ENCODE measurements at regions not wholly inside any gene's neighbourhood (a gene's known extent, or its start where the extent isn't known, plus 50 kb on each side); places are given as distances from the start of the nearest gene placed in this dataset.

DNA sequence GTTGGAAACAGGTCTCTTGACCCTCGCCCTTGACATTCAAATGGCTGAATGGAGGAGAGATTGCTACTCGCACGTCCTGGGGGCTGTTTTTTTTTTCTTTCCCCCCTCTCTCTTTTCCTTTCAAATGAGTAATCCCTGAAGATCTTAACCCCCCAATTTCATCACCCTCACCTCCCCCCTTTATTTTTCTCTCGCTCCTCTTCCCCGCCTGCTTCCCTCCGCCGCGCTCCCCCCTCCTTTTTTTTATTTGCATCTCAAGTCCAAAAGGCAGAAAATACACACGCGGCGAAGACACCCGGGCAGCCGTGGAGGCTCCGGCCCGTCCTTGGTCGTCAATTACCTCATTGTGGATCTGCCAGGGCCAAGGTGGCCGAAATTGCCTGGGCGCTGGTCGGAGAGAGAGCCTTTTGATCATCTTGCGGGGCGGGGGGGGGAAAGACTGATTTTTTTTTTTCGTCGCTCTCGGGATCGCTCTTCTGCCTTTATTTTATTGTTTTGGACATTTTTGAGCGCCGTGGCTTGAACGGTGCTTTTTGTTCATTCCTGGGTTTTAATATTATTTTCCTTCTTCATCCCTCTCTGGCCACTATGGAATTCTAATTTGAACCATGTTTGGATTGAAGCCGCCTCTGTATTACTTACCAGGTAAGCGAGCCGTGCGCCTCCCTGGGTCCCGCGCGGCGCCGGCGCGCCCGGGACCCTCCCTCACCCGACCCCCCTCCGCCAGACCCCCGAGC is 57.2 kb upstream of the GSE1 start:
- Histone ChIP-seq H3K27ac (ENCODE audit: low read depth, low read length) (peak overlapping the region; percentile 90), H3K4me1 (ENCODE audit: insufficient read depth, low read length) (peaks cover 36% of the 10 kb centered on the region), H3K27me3 (ENCODE audit: control insufficient read depth in 1 of 2, insufficient read depth in 2 of 2, low read length in 2 of 2) (no peaks in the 10 kb centered on the region), H3K9ac (ENCODE audit: low read length) (peak overlapping the region; percentile 54), H3K36me3 (ENCODE audit: insufficient read depth, low read length) (no peaks in the 10 kb centered on the region), H3K9me3 (ENCODE audit: low read length) (no peaks in the 10 kb centered on the region), H3K4me3 (ENCODE audit: low read depth in 1 of 2, low read length in 2 of 2) (peak overlapping the region; percentile 76 to 96)

DNA sequence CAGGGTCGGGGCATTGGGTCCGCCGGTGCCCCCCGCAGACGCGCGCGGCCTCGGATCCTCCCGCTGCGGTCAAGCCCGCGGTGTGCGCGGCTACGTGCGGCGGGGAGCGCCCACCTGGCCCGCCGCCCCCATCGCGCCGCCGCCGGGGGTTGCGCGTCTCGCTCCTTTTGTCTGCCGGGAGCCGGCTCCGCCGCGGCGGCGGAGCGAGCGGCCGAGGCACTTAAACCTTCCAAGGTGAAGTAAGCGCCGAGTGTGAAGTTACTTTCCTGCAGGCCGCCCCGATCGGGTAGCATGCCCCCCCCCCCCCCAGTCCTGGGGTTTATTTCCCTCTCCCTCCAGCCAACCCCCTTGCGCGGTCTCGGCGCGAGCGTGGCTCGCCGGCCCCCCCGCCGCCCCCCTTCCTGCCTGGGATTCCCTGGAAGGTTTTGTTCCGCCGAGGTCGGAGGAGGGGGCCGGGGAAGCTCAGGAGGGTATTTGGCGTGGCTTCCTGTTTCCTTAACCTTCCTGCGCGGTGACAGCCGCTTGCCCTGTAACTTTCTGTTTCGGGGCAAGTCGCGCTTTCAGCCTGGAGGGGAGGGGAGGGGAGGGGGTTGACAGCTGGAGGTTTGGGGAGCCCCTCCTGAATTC is 56.6 kb upstream of the GSE1 start:
- no peaks in the 10 kb centered on the region for H3K9me3 ChIP-seq (ENCODE audit: low read length)
- no peaks in the 10 kb centered on the region for H3K27me3 ChIP-seq (ENCODE audit: control insufficient read depth in 1 of 2, insufficient read depth in 2 of 2, low read length in 2 of 2)
- no peaks in the 10 kb centered on the region for H3K36me3 ChIP-seq (ENCODE audit: insufficient read depth, low read length)
- peak overlapping the region; percentile 76 to 96 for H3K4me3 ChIP-seq (ENCODE audit: low read depth in 1 of 2, low read length in 2 of 2)
- H3K9ac ChIP-seq (ENCODE audit: low read length): peak overlapping the region; percentile 54
- peak overlapping the region; percentile 90 for H3K27ac ChIP-seq (ENCODE audit: low read depth, low read length)
- H3K4me1 ChIP-seq (ENCODE audit: insufficient read depth, low read length): peaks cover 39% of the 10 kb centered on the region

DNA sequence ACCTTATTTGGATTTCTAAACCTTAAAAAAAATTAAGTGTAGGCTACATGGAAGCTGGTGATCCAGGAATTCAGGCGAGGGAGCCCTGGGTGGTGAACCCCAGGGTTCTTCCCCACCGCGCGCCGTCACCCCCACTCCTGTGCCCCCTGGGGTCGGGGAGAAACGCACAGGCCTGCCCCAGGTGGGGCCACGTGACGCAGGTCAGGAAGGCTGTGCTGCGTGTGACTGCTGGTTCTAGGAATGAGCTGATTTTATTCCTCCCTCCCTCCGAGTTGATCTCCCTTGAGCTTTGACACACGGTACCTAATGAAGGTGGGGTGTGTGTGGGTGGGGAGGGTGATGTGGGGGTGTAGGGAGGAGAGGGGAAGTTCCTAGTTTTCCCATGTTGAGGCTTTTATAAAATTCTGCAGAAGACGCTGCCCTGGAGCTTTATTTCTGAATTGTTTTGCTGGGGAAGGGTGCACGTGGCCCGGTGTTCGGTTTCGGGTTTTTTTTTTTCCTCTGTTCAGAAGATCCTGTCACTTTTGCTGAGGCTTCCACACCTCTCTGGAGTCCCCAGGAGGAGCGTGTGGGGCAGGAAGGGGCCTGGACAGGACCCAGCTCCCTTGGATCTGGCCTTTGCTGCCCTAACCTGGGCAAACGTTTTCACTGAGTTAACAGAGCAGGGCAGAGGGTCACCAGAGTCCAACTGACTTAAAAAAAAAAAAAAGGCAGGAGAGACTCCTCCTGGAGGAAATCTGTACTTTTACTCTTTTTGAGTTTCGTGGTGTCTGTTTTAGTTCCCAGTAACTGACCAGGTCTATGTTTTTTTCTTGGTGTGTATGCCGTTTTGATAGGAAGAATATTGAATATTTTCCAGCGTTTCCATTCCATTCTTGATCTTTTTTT is 55.8 kb upstream of the GSE1 start:
- no peaks in the 10 kb centered on the region for H3K27me3 ChIP-seq (ENCODE audit: control insufficient read depth in 1 of 2, insufficient read depth in 2 of 2, low read length in 2 of 2)
- no peaks in the 10 kb centered on the region for H3K9me3 ChIP-seq (ENCODE audit: low read length)
- no peaks in the 10 kb centered on the region for H3K36me3 ChIP-seq (ENCODE audit: insufficient read depth, low read length)
- H3K4me1 ChIP-seq (ENCODE audit: insufficient read depth, low read length): peaks cover 44% of the 10 kb centered on the region
- peak overlapping the region; percentile 76 to 96 for H3K4me3 ChIP-seq (ENCODE audit: low read depth in 1 of 2, low read length in 2 of 2)
- peak overlapping the region; percentile 49 for H3K9ac ChIP-seq (ENCODE audit: low read length)
- peak overlapping the region; percentile 90 for H3K27ac ChIP-seq (ENCODE audit: low read depth, low read length)

DNA sequence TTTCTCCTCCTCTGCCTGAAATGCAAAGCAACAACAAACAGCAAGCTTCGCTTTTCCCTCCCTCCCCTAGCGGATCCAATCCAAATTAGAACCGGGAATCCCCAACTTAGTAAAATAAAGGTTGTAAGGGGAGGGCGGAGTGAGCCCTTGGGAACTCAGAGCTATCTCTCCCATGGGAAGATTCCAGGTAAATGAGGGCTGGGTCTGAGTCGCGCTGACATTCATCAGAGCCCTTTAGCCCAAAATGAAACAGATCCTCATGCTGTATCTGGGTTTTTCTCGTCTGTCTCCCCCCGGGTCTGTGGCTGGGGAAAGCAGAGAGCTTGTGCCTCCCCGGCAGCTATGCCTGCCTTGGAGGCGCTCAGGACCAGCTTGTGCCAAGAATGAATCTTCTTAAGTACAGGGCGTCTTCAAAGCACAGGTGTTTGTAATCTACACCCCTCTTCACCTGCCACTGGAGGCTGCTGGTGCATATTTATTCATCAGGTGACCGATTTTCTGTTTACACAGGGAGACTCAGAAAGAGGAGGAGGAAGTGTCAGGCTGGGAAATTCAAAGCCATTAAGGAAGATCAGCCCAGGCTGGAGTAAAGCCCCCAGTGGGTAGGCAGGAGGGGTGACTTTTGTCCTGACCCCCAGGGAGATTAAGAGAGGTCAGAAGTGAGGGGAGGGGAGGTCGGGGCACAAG is 55.0 kb upstream of the GSE1 start:
- Histone ChIP-seq H3K27me3 (ENCODE audit: control insufficient read depth in 1 of 2, insufficient read depth in 2 of 2, low read length in 2 of 2) (no peaks in the 10 kb centered on the region), H3K9me3 (ENCODE audit: low read length) (no peaks in the 10 kb centered on the region), H3K4me1 (ENCODE audit: insufficient read depth, low read length) (peaks cover 52% of the 10 kb centered on the region), H3K36me3 (ENCODE audit: insufficient read depth, low read length) (no peaks in the 10 kb centered on the region), H3K4me3 (ENCODE audit: low read depth in 1 of 2, low read length in 2 of 2) (peak overlapping the region in 1 of 2 donors; percentile 76), H3K27ac (ENCODE audit: low read depth, low read length) (peak overlapping the region; percentile 90), H3K9ac (ENCODE audit: low read length) (peak overlapping the region; percentile 49)

DNA sequence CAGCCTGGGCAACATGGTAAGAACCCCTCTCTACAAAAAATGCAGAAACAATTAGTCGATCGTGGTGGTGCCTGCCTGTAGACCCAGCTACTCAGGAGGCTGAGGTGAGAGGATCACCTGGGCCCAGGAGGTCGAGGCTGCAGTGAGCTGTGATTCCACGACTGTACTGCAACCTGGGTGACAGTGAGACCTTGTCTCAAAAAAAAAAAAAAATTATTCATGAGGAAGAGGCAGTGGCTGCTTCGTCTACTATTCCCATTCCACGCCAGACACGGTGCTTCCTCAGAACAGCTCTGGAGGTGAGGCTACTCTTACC is 52.2 kb upstream of the GSE1 start:
- H3K9me3 ChIP-seq (ENCODE audit: low read length): no peaks in the 10 kb centered on the region
- no peak overlapping the region for H3K4me3 ChIP-seq (ENCODE audit: low read depth in 1 of 2, low read length in 2 of 2)
- peaks cover 55% of the 10 kb centered on the region for H3K4me1 ChIP-seq (ENCODE audit: insufficient read depth, low read length)
- no peaks in the 10 kb centered on the region for H3K27me3 ChIP-seq (ENCODE audit: control insufficient read depth in 1 of 2, insufficient read depth in 2 of 2, low read length in 2 of 2)
- H3K9ac ChIP-seq (ENCODE audit: low read length): no peak overlapping the region
- no peak overlapping the region for H3K27ac ChIP-seq (ENCODE audit: low read depth, low read length)
- no peaks in the 10 kb centered on the region for H3K36me3 ChIP-seq (ENCODE audit: insufficient read depth, low read length)

DNA sequence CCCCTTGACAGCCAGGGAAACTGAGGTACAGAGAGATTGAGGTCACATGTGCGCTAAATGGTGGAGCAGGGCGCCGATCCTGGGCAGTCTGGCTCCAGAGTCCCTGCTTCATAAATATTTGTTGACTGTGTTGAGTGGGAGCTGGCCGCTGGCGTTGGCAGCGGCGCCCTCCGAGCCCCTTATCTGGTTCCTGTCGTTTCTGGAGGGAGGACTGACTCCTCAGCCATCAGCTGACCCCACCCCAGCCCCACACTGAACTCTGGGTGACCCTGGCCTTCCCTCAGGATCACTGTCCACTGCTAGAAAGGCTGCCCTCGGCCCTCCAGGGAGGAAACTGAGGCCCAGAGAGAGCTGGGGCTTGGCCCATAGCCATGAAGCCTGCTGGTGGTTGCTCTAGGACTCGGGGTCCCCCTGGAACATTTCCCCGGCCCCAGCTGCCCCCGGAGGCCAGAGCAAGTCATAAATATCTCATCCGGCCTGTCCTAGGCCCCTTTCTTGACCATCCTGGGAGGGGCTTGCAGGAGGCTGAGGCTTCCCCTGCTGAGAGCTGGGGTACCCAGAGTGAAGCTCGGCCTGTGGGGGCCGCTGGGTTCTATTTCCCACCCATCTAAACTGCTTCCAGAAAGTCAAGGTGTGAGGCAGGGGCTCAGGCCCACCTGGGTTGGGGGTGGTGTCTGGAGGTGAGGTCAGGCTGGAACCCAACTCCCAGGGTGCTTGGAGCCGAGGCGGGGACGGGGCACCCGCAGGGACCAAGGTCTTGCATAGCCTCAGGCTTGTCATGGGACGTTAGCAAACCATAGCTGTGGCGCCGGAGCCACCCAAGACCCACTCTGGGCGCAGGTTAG is 51.7 kb upstream of the GSE1 start:
- Histone ChIP-seq H3K4me3 (ENCODE audit: low read depth in 1 of 2, low read length in 2 of 2) (no peak overlapping the region), H3K27ac (ENCODE audit: low read depth, low read length) (peak overlapping the region; percentile 29), H3K36me3 (ENCODE audit: insufficient read depth, low read length) (no peaks in the 10 kb centered on the region), H3K9ac (ENCODE audit: low read length) (no peak overlapping the region), H3K4me1 (ENCODE audit: insufficient read depth, low read length) (peaks cover 59% of the 10 kb centered on the region), H3K9me3 (ENCODE audit: low read length) (no peaks in the 10 kb centered on the region), H3K27me3 (ENCODE audit: control insufficient read depth in 1 of 2, insufficient read depth in 2 of 2, low read length in 2 of 2) (no peaks in the 10 kb centered on the region)

DNA sequence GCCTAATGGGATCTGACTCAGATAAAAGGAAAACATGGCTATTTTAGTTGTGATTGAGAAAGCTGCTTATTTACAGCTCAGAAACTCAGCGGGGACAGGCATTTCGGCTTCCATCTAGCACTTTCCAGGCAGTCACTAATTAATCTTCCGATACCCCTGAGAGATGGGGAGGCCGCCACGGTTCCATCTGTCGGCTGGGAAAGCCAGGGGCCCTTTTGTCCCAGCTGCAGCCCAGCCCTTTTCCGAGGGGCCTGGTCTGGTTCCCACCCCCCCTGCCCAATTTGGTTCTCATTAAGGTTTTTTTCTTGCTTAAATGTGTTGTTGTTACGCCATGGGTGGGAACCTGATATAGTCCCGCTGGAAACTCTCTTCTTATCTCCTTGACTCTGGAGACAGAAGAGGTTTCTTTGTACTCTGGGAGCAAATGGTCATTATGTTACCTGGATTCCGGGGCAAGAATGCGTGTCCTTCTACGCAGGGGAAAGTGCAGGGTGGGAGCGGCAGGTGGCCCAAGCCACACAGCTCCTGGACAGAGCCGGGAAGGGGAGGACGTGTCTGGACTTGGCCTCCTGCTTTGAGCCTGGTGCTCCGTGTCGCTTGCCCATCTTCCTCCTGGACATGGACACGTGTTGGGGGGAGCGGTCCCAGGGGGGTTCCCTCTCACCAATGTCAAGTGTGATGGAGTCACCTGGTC is 50.9 kb upstream of the GSE1 start:
- no peak overlapping the region for H3K4me3 ChIP-seq (ENCODE audit: low read depth in 1 of 2, low read length in 2 of 2)
- H3K4me1 ChIP-seq (ENCODE audit: insufficient read depth, low read length): peaks cover 56% of the 10 kb centered on the region
- no peak overlapping the region for H3K27ac ChIP-seq (ENCODE audit: low read depth, low read length)
- no peaks in the 10 kb centered on the region for H3K36me3 ChIP-seq (ENCODE audit: insufficient read depth, low read length)
- H3K9ac ChIP-seq (ENCODE audit: low read length): no peak overlapping the region
- no peaks in the 10 kb centered on the region for H3K9me3 ChIP-seq (ENCODE audit: low read length)
- no peaks in the 10 kb centered on the region for H3K27me3 ChIP-seq (ENCODE audit: control insufficient read depth in 1 of 2, insufficient read depth in 2 of 2, low read length in 2 of 2)

DNA sequence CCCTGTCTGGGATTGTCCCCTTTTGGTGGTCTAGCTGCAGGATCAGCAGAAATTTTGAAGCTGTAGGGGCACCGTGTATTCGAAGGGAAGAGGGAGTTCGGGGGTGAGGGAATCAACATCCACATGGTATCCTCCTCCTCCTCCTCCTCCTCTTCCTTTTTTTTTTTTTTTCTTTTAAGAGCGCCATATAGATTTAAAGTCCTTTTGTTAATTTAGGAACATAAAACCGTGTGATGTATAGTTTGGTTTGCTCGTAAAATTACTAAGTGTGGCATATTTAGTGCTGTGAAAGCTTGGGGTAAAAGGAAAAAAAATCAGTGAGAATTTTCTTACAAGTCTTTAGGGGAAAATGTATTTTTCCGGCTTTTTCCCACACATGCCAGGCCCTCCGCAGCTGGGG is 50.1 kb upstream of the GSE1 start:
- Histone ChIP-seq H3K4me1 (ENCODE audit: insufficient read depth, low read length) (peaks cover 48% of the 10 kb centered on the region), H3K9me3 (ENCODE audit: low read length) (no peaks in the 10 kb centered on the region), H3K4me3 (ENCODE audit: low read depth in 1 of 2, low read length in 2 of 2) (no peak overlapping the region), H3K27me3 (ENCODE audit: control insufficient read depth in 1 of 2, insufficient read depth in 2 of 2, low read length in 2 of 2) (no peaks in the 10 kb centered on the region), H3K27ac (ENCODE audit: low read depth, low read length) (peak overlapping the region; percentile 9), H3K9ac (ENCODE audit: low read length) (peak overlapping the region; percentile 15), H3K36me3 (ENCODE audit: insufficient read depth, low read length) (no peaks in the 10 kb centered on the region)
